Hepatocyte (in vitro differentiated cells): ENCODE measurements at regions not wholly inside any gene's neighbourhood (a gene's known extent, or its start where the extent isn't known, plus 50 kb on each side); places are given as distances from the start of the nearest gene placed in this dataset.

Experiments used
- CTCF ChIP-seq: fragments of 200-600 bp; sonication (generic); IDR thresholded peaks from 2 replicates; pipeline ENCODE4 v1.5.1; 2016; ENCODE audit warnings: antibody characterized with exemption, mild to moderate bottlenecking; ENCODE audit not compliant: poor library complexity
- EZH2 ChIP-seq: fragments of 200-600 bp; sonication (generic); IDR thresholded peaks from 2 replicates; pipeline ENCODE4 v1.6.1; 2016; ENCODE audit warnings: antibody characterized with exemption, mild to moderate bottlenecking, borderline replicate concordance
- EZH2phosphoT487 ChIP-seq: fragments of 200-600 bp; sonication (generic); IDR thresholded peaks from one replicate; pipeline ENCODE4 v1.6.1; 2018; ENCODE audit warnings: antibody characterized with exemption, mild to moderate bottlenecking, low read depth, moderate library complexity; ENCODE audit not compliant: unreplicated experiment, severe bottlenecking

DNA sequence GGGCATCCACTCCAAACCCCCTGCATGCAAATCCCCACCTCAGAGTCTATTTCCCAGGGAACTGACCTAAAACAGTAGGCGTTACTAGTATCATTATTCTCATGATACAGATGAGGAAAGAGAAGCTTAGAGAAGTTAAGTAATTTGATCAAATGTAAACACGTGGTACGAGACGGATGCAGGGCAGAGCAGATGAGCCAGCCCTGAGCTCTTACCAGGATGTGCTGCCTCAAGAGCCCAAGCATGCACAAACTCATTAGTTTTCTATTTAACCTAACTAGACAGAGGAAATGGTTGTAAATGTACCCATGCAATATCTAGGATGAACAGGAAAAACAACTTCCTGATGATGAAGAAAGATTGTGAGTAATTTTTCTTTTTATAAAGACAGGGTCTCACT is 173.3 kb upstream of the RASSF8 start:
- TF ChIP-seq EZH2phosphoT487 (no peak), CTCF (no peak), EZH2 (no peak)
